ENCODE measurements at regions not wholly inside any gene's neighbourhood (a gene's known extent, or its start where the extent isn't known, plus 50 kb on each side); places are given as distances from the start of the nearest gene placed in this dataset.

- TF ChIP-seq CTCF (IDR thresholded peaks at IDR 0.05) (no peak), POLR2A (IDR thresholded peaks at IDR 0.05) (no peak), POLR2AphosphoS5 (IDR thresholded peaks at IDR 0.05; ENCODE audit: insufficient read depth in 1 of 2, low read depth in 1 of 2) (no peak)
These were observed 1459.9 kb downstream of the GRIK2 start for GRCh38 chr6:102853249-102853955.
